MM.1S (cell line): ENCODE measurements at regions not wholly inside any gene's neighbourhood (a gene's known extent, or its start where the extent isn't known, plus 50 kb on each side); places are given as distances from the start of the nearest gene placed in this dataset.

Experiments used
- EZH2 ChIP-seq: fragments of 300-600 bp; sonication (generic); optimal IDR thresholded peaks from 2 replicates; pipeline ENCODE3; 2017; ENCODE audit warnings: low read depth, mild to moderate bottlenecking, antibody characterized with exemption, low read length, mixed read lengths
- EZH2phosphoT487 ChIP-seq: fragments of 300-600 bp; sonication (generic); IDR thresholded peaks from 2 replicates; pipeline ENCODE4 v1.6.1; 2018; ENCODE audit warnings: antibody characterized with exemption, low read length
- TF ChIP-seq, protein P1 (sequence below): fragments of 300-600 bp; sonication (generic); IDR thresholded peaks from 2 replicates; pipeline ENCODE4 v1.5.1; 2016; ENCODE audit warnings: antibody characterized with exemption, low read length, mixed read lengths

- TF ChIP-seq, protein P1, sequence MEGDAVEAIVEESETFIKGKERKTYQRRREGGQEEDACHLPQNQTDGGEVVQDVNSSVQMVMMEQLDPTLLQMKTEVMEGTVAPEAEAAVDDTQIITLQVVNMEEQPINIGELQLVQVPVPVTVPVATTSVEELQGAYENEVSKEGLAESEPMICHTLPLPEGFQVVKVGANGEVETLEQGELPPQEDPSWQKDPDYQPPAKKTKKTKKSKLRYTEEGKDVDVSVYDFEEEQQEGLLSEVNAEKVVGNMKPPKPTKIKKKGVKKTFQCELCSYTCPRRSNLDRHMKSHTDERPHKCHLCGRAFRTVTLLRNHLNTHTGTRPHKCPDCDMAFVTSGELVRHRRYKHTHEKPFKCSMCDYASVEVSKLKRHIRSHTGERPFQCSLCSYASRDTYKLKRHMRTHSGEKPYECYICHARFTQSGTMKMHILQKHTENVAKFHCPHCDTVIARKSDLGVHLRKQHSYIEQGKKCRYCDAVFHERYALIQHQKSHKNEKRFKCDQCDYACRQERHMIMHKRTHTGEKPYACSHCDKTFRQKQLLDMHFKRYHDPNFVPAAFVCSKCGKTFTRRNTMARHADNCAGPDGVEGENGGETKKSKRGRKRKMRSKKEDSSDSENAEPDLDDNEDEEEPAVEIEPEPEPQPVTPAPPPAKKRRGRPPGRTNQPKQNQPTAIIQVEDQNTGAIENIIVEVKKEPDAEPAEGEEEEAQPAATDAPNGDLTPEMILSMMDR = no peak
- TF ChIP-seq EZH2 = no peak
- no peak for TF ChIP-seq EZH2phosphoT487
Observed at GRCh38 chr2:43035922-43036321, 190.5 kb downstream of the ZFP36L2 start.
